ENCODE measurements at regions not wholly inside any gene's neighbourhood (a gene's known extent, or its start where the extent isn't known, plus 50 kb on each side); places are given as distances from the start of the nearest gene placed in this dataset.
"Not testable (repeated sequence)": the region's sequence is repeated elsewhere in the genome, so short reads cannot be mapped to it uniquely, and the experiment has no call there.

GRCh38 chr6:12628327-12628726 is 88.2 kb upstream of the PHACTR1 start:
- H3K4me3 ChIP-seq (ENCODE audit: low read length), result no peak overlapping the region
- no peaks in the 10 kb centered on the region for H3K79me2 ChIP-seq (replicated peaks; ENCODE audit: insufficient read depth, low read length)
- H3K27ac ChIP-seq (ENCODE audit: low read length), result no peak overlapping the region
- H3K36me3 ChIP-seq (ENCODE audit: insufficient read depth, low read length), result no peaks in the 10 kb centered on the region
- no peaks in the 10 kb centered on the region for H3K9me2 ChIP-seq (ENCODE audit: insufficient read depth, low read length)
- H3K27me3 ChIP-seq (ENCODE audit: insufficient read depth, low read depth, low read length), result no peaks in the 10 kb centered on the region
- TF ChIP-seq TAF1 (IDR thresholded peaks at IDR 0.05; ENCODE audit: low read depth) (no peak), CTCF (IDR thresholded peaks at IDR 0.05; ENCODE audit: poor library complexity, severe bottlenecking) (no peak), MXI1 (conservative IDR thresholded peaks at IDR 0.05; ENCODE audit: poor library complexity, severe bottlenecking) (no peak), EP300 (conservative IDR thresholded peaks at IDR 0.05; ENCODE audit: poor library complexity, severe bottlenecking) (no peak), EZH2 (IDR thresholded peaks at IDR 0.05; ENCODE audit: borderline replicate concordance, insufficient read depth, low read length, poor library complexity, severe bottlenecking) (no peak), SMC3 (conservative IDR thresholded peaks at IDR 0.05; ENCODE audit: poor library complexity) (no peak), REST (IDR thresholded peaks at IDR 0.05; ENCODE audit: borderline replicate concordance) (no peak), POLR2AphosphoS5 (IDR thresholded peaks at IDR 0.05) (no peak), RAD21 (conservative IDR thresholded peaks at IDR 0.05) (no peak)
- no peak overlapping the region for H3K4me2 ChIP-seq (ENCODE audit: low read length)
- no peaks in the 10 kb centered on the region for H3F3A ChIP-seq (ENCODE audit: insufficient read depth, low read length, poor library complexity, severe bottlenecking)
- no peaks in the 10 kb centered on the region for H3K9me3 ChIP-seq (ENCODE audit: low read length)
- no peaks in the 10 kb centered on the region for H4K20me1 ChIP-seq (ENCODE audit: insufficient read depth)
- H2AFZ ChIP-seq (ENCODE audit: low read depth, low read length), result no peak overlapping the region
- no peak overlapping the region for H3K9ac ChIP-seq (ENCODE audit: low read length)

- not testable (repeated sequence) for H3K9me3 ChIP-seq (ENCODE audit: low read length); H2AFZ ChIP-seq (ENCODE audit: low read depth, low read length); H3K36me3 ChIP-seq (ENCODE audit: insufficient read depth, low read length); H3K79me2 ChIP-seq (replicated peaks; ENCODE audit: insufficient read depth, low read length); H3K4me3 ChIP-seq (ENCODE audit: low read length); H3K9ac ChIP-seq (ENCODE audit: low read length); H3K9me2 ChIP-seq (ENCODE audit: insufficient read depth, low read length); H3K27ac ChIP-seq (ENCODE audit: low read length); H3K4me2 ChIP-seq (ENCODE audit: low read length); H3K27me3 ChIP-seq (ENCODE audit: insufficient read depth, low read depth, low read length); H4K20me1 ChIP-seq (ENCODE audit: insufficient read depth); H3F3A ChIP-seq (ENCODE audit: insufficient read depth, low read length, poor library complexity, severe bottlenecking)
These were observed 82.8 kb upstream of the PHACTR1 start for GRCh38 chr6:12633746-12634145.

GRCh38 chr6:12635375-12635774 is 81.2 kb upstream of the PHACTR1 start:
- H3K27ac ChIP-seq (ENCODE audit: low read length), result no peak overlapping the region
- H3K36me3 ChIP-seq (ENCODE audit: insufficient read depth, low read length), result no peaks in the 10 kb centered on the region
- no peaks in the 10 kb centered on the region for H3K27me3 ChIP-seq (ENCODE audit: insufficient read depth, low read depth, low read length)
- no peak overlapping the region for H3K9ac ChIP-seq (ENCODE audit: low read length)
- no peaks in the 10 kb centered on the region for H3K9me3 ChIP-seq (ENCODE audit: low read length)
- H4K20me1 ChIP-seq (ENCODE audit: insufficient read depth), result no peaks in the 10 kb centered on the region
- no peak overlapping the region for H3K4me3 ChIP-seq (ENCODE audit: low read length)
- no peaks in the 10 kb centered on the region for H3K9me2 ChIP-seq (ENCODE audit: insufficient read depth, low read length)
- H3K79me2 ChIP-seq (replicated peaks; ENCODE audit: insufficient read depth, low read length), result no peaks in the 10 kb centered on the region
- TF ChIP-seq REST (IDR thresholded peaks at IDR 0.05; ENCODE audit: borderline replicate concordance) (no peak), TAF1 (IDR thresholded peaks at IDR 0.05; ENCODE audit: low read depth) (no peak), MXI1 (conservative IDR thresholded peaks at IDR 0.05; ENCODE audit: poor library complexity, severe bottlenecking) (no peak), EZH2 (IDR thresholded peaks at IDR 0.05; ENCODE audit: borderline replicate concordance, insufficient read depth, low read length, poor library complexity, severe bottlenecking) (no peak)
- no peak overlapping the region for H3K4me2 ChIP-seq (ENCODE audit: low read length)
- H3F3A ChIP-seq (ENCODE audit: insufficient read depth, low read length, poor library complexity, severe bottlenecking), result no peaks in the 10 kb centered on the region
- H2AFZ ChIP-seq (ENCODE audit: low read depth, low read length), result no peak overlapping the region
